ENCODE measurements at regions not wholly inside any gene's neighbourhood (a gene's known extent, or its start where the extent isn't known, plus 50 kb on each side); places are given as distances from the start of the nearest gene placed in this dataset.
"Not testable (repeated sequence)": the region's sequence is repeated elsewhere in the genome, so short reads cannot be mapped to it uniquely, and the experiment has no call there.

DNA sequence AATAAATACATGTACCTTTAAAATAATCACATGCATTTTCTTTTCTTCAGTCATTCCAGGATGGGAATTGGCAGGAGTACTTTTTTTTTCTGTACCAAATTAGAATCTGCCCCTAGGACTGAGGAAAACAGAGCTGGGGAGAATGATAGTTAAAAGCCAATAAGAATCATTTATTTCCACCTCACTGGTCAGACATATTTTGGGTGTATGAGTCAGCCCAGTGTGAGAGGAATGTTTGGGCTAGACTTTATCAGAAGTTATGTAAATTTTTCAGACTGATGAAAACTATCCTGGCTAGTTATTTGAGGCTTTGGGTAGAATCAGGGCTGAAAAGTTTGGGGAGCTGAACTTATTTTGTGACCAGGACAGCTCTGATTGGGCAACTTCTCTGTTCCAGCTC lies 303.1 kb upstream of the NPSR1 start:
- no peak overlapping the region for H3K27ac Mint-ChIP-seq
- H3K4me3 Mint-ChIP-seq: no peak overlapping the region
- no peaks in the 10 kb centered on the region for H3K36me3 Mint-ChIP-seq (ENCODE audit: low read depth)
- H3K9me3 ChIP-seq (ENCODE audit: control insufficient read depth, low read length, poor library complexity, severe bottlenecking): no peaks in the 10 kb centered on the region
- no peak for ATAC-seq
- no peaks in the 10 kb centered on the region for H3K4me1 Mint-ChIP-seq
- no peak for DNase-seq
- peaks cover 4% of the 10 kb centered on the region for H3K27me3 Mint-ChIP-seq

DNA sequence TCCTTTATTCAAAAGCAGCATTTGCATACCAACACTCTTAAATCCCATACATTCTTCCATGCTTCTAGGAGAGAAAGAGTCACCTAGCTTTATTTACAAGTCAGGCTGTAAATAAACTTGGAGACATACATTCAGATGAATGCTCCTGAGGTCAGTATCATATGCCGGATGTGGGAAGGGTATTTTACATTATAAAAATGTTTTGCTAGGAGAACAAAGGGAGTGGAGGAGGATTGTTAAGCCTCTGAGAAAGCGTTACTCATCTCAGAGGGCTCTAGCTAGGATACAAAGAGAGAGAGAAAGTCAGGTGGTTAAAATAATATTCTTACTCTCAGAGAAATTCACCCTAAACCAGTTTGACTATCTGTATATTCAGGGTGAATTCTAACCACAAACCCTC lies 300.9 kb upstream of the NPSR1 start:
- Mint-ChIP-seq H3K4me3 (no peak overlapping the region), H3K27ac (no peak overlapping the region), H3K27me3 (peaks cover 4% of the 10 kb centered on the region), H3K4me1 (no peaks in the 10 kb centered on the region), H3K36me3 (ENCODE audit: low read depth) (no peaks in the 10 kb centered on the region)
- H3K9me3 ChIP-seq (ENCODE audit: control insufficient read depth, low read length, poor library complexity, severe bottlenecking): no peaks in the 10 kb centered on the region
- DNase-seq (no peak), ATAC-seq (no peak)

DNA sequence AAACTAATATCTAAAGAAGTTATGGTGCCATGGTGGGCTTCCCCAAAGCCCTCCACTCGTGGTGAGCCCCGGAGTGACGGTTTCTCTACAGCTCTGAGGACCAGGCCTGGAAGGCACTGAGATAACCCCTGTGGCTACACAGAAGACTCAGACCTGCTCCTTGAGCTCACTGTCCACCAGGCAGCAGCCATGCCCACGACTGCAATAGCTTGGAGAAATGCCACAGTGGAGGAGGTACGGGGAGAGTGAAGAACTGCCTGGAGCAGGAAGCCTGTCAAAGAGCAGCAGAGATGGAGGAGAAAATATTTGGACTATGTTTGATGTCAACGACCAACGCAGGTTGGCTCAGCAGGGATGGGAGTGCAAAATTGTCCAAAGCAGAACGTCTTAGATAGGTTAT lies 300.1 kb upstream of the NPSR1 start:
- H3K36me3 Mint-ChIP-seq (ENCODE audit: low read depth): no peaks in the 10 kb centered on the region
- DNase-seq (no peak), ATAC-seq (no peak)
- no peaks in the 10 kb centered on the region for H3K4me1 Mint-ChIP-seq
- no peaks in the 10 kb centered on the region for H3K9me3 ChIP-seq (ENCODE audit: control insufficient read depth, low read length, poor library complexity, severe bottlenecking)
- no peak overlapping the region for H3K4me3 Mint-ChIP-seq
- no peak overlapping the region for H3K27ac Mint-ChIP-seq
- H3K27me3 Mint-ChIP-seq: peaks cover 4% of the 10 kb centered on the region

- not testable (repeated sequence) for DNase-seq; H3K4me1 Mint-ChIP-seq; H3K9me3 ChIP-seq (ENCODE audit: control insufficient read depth, low read length, poor library complexity, severe bottlenecking); H3K4me3 Mint-ChIP-seq; H3K27ac Mint-ChIP-seq; H3K36me3 Mint-ChIP-seq (ENCODE audit: low read depth); ATAC-seq; H3K27me3 Mint-ChIP-seq
Observed at GRCh38 chr7:34358578-34358977, 299.4 kb upstream of the NPSR1 start.

GRCh38 chr7:34361663-34362250 lies 296.3 kb upstream of the NPSR1 start:
- no peak overlapping the region for H3K27ac Mint-ChIP-seq
- H3K4me3 Mint-ChIP-seq: no peak overlapping the region
- DNase-seq (no peak), ATAC-seq (no peak)
- no peaks in the 10 kb centered on the region for H3K36me3 Mint-ChIP-seq (ENCODE audit: low read depth)
- H3K4me1 Mint-ChIP-seq: no peaks in the 10 kb centered on the region
- no peaks in the 10 kb centered on the region for H3K9me3 ChIP-seq (ENCODE audit: control insufficient read depth, low read length, poor library complexity, severe bottlenecking)
- no peaks in the 10 kb centered on the region for H3K27me3 Mint-ChIP-seq

GRCh38 chr7:34362621-34363020 lies 295.4 kb upstream of the NPSR1 start:
- Mint-ChIP-seq H3K36me3 (ENCODE audit: low read depth) (no peaks in the 10 kb centered on the region), H3K27ac (no peak overlapping the region), H3K4me1 (no peaks in the 10 kb centered on the region), H3K27me3 (no peaks in the 10 kb centered on the region), H3K4me3 (no peak overlapping the region)
- H3K9me3 ChIP-seq (ENCODE audit: control insufficient read depth, low read length, poor library complexity, severe bottlenecking): no peaks in the 10 kb centered on the region
- no peak for DNase-seq
- ATAC-seq: no peak

DNA sequence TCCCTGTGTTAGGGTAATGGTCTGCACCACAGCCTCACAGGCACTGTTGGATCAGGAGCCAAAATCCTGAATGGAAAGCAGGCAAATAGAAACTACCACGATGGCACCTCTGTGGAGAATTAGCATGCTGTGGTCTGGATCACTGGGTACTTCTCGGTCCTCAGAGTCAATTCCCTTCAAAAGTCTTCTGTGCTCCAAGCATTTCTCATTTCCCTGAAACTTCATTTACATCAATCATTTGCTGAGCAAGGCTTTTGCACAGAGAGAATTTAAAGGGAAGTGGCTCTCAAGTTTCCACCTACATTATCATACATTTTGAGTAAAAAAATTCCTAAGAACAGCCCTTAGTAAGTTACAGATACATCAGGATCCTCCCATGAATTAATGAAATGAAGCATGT lies 293.9 kb upstream of the NPSR1 start:
- DNase-seq: no peak
- no peaks in the 10 kb centered on the region for H3K9me3 ChIP-seq (ENCODE audit: control insufficient read depth, low read length, poor library complexity, severe bottlenecking)
- Mint-ChIP-seq H3K4me1 (no peaks in the 10 kb centered on the region), H3K27me3 (no peaks in the 10 kb centered on the region), H3K36me3 (ENCODE audit: low read depth) (no peaks in the 10 kb centered on the region), H3K27ac (no peak overlapping the region), H3K4me3 (no peak overlapping the region)
- ATAC-seq: no peak

- no peak overlapping the region for H3K27ac Mint-ChIP-seq
- no peaks in the 10 kb centered on the region for H3K9me3 ChIP-seq (ENCODE audit: control insufficient read depth, low read length, poor library complexity, severe bottlenecking)
- no peaks in the 10 kb centered on the region for H3K36me3 Mint-ChIP-seq (ENCODE audit: low read depth)
- H3K4me1 Mint-ChIP-seq: no peaks in the 10 kb centered on the region
- H3K27me3 Mint-ChIP-seq: no peaks in the 10 kb centered on the region
- DNase-seq (no peak), ATAC-seq (no peak)
- no peak overlapping the region for H3K4me3 Mint-ChIP-seq
Observed at GRCh38 chr7:34365011-34365410, 293.0 kb upstream of the NPSR1 start.

DNA sequence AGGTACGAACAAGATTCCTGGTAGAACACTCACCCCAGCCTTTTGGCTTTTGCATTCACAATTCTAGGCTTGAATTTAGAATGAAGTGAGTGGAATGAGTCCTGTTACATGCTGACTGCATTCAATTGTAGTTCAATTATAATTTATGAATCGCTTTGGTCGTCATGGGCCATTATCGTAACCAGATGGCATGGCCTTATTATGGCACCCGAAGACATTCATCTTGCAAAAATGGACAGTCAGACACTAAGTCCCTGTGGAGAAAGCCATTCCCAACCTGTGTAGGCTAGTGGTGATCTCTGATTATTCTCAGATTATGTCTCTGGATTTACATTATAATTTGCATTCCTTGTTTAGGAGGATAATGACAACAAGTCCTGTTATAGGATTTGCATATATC lies 292.4 kb upstream of the NPSR1 start:
- Mint-ChIP-seq H3K27ac (no peak overlapping the region), H3K4me1 (no peaks in the 10 kb centered on the region), H3K36me3 (ENCODE audit: low read depth) (no peaks in the 10 kb centered on the region), H3K4me3 (no peak overlapping the region), H3K27me3 (no peaks in the 10 kb centered on the region)
- no peak for DNase-seq
- ATAC-seq: no peak
- H3K9me3 ChIP-seq (ENCODE audit: control insufficient read depth, low read length, poor library complexity, severe bottlenecking): no peaks in the 10 kb centered on the region

DNA sequence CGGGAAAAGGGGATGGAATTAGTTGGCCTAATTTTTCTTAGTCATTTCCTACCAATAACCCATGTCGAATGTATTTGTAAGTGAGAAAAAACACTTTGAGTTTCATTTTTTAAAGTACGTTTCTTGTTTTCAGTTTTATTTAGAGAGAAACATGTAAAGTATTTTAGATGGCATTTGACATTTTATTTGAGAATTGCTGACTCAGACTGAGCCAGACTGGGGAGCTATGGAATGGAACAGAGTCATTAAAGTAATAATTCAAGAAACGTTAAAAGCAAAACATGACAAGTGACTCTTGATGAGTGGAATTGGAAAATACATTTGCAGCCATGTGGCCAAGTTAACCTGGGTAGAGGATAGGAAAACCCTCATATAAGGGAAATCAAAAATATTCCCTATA lies 286.1 kb upstream of the NPSR1 start:
- H3K27me3 Mint-ChIP-seq: no peaks in the 10 kb centered on the region
- DNase-seq: no peak
- no peak overlapping the region for H3K4me3 Mint-ChIP-seq
- H3K9me3 ChIP-seq (ENCODE audit: control insufficient read depth, low read length, poor library complexity, severe bottlenecking): no peaks in the 10 kb centered on the region
- ATAC-seq: no peak
- H3K36me3 Mint-ChIP-seq (ENCODE audit: low read depth): no peaks in the 10 kb centered on the region
- no peaks in the 10 kb centered on the region for H3K4me1 Mint-ChIP-seq
- no peak overlapping the region for H3K27ac Mint-ChIP-seq

GRCh38 chr7:34373940-34374339 lies 284.1 kb upstream of the NPSR1 start:
- H3K9me3 ChIP-seq (ENCODE audit: control insufficient read depth, low read length, poor library complexity, severe bottlenecking): no peaks in the 10 kb centered on the region
- no peak overlapping the region for H3K27ac Mint-ChIP-seq
- H3K27me3 Mint-ChIP-seq: no peaks in the 10 kb centered on the region
- H3K4me1 Mint-ChIP-seq: no peaks in the 10 kb centered on the region
- ATAC-seq: no peak
- no peaks in the 10 kb centered on the region for H3K36me3 Mint-ChIP-seq (ENCODE audit: low read depth)
- DNase-seq: no peak
- H3K4me3 Mint-ChIP-seq: no peak overlapping the region

DNA sequence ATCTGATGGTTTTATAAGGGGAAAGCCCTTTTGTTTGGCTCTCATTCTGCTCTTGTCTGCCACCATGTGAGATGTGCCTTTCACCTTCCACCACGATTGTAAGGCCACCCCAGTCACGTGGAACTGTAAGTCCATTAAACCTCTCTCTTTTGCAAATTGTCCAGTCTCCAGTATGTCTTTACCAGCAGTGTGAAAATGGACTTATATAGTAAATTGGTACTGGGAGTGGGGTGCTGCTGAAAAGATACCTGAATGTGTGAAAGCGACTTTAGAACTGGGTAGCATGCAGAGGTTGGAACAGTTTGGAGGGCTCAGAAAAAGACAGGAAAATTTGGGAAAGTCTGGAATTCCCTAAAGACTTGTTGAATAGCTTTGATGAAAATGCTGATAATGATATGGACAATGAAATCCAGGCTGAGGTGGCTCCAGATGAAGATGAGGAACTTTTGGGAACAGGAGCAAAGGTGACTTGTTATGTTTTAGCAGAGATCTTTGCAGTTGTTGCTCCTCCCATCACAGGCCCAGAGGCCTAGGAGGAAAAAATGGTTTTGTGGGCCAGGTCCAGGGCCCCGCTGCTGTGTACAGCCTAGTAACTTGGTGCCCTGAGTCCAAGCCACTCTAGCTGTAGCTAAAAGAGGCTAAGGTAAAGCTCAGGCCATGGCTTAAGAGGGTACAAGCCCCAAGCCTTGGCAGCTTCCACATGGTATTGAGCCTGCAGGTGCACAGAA lies 275.7 kb upstream of the NPSR1 start:
- ATAC-seq (no peak), DNase-seq (no peak)
- no peak overlapping the region for H3K27ac Mint-ChIP-seq
- no peaks in the 10 kb centered on the region for H3K9me3 ChIP-seq (ENCODE audit: control insufficient read depth, low read length, poor library complexity, severe bottlenecking)
- no peaks in the 10 kb centered on the region for H3K36me3 Mint-ChIP-seq (ENCODE audit: low read depth)
- H3K27me3 Mint-ChIP-seq: no peaks in the 10 kb centered on the region
- H3K4me3 Mint-ChIP-seq: no peak overlapping the region
- no peaks in the 10 kb centered on the region for H3K4me1 Mint-ChIP-seq

GRCh38 chr7:34385384-34385783 lies 272.6 kb upstream of the NPSR1 start:
- Mint-ChIP-seq H3K27ac (no peak overlapping the region), H3K27me3 (no peaks in the 10 kb centered on the region), H3K4me1 (no peaks in the 10 kb centered on the region), H3K4me3 (no peak overlapping the region), H3K36me3 (ENCODE audit: low read depth) (no peaks in the 10 kb centered on the region)
- no peak for DNase-seq
- ATAC-seq: no peak
- H3K9me3 ChIP-seq (ENCODE audit: control insufficient read depth, low read length, poor library complexity, severe bottlenecking): no peaks in the 10 kb centered on the region

DNA sequence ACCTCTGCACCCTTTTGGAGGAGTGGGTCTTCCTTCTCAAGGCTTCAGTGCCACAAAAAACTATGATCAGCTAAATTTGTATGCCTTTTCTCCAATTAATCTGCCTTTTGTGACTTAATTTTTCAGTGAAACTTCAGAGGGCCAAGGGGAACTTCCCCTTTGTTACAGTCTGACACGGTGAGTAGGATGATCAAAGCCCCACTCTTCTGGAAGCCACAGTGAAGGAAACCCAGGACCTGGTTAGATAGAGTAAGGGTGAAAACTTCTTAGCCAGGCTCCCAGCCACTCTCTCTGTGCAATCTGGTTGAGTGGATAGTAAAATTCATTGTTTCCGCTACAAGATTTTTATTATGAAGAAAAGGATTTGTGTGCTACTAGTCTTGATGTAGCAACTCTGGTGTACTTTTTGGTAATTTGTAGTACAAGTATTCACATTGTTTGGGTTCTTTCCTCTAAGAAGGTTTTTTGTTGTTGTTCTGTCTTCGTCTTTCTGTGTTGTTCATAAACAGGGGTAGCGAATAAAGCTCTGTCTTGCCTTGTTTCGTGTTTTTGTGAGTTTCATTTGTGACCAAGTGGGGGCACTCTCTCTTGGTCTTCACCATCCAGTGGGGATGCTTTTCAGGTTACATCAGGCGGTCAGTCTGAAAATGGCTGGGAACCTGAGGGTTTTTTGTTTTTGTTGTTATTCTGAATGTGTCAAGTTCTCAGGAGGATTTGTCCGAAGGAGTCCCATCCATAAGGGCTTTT lies 268.5 kb upstream of the NPSR1 start:
- ATAC-seq: no peak
- no peaks in the 10 kb centered on the region for H3K27me3 Mint-ChIP-seq
- no peaks in the 10 kb centered on the region for H3K4me1 Mint-ChIP-seq
- DNase-seq: no peak
- H3K9me3 ChIP-seq (ENCODE audit: control insufficient read depth, low read length, poor library complexity, severe bottlenecking): no peaks in the 10 kb centered on the region
- H3K27ac Mint-ChIP-seq: no peak overlapping the region
- no peak overlapping the region for H3K4me3 Mint-ChIP-seq
- no peaks in the 10 kb centered on the region for H3K36me3 Mint-ChIP-seq (ENCODE audit: low read depth)
